Activated B cell treated with CpG ODN at 0.5 μM for 24 hours (primary cell): ENCODE measurements at regions not wholly inside any gene's neighbourhood (a gene's known extent, or its start where the extent isn't known, plus 50 kb on each side); places are given as distances from the start of the nearest gene placed in this dataset.

Experiments used
- ATAC-seq: fragments of 200-7000 bp; cut with Tn5 transposase; one replicate; pipeline ENCODE4 v1.10.0; 2021; ENCODE audit warnings: low read depth, mild to moderate bottlenecking, moderate library complexity
- CTCF ChIA-PET: fragments of 350-600 bp; sonication (Branson Sonifier 250); formaldehyde crosslinking; loops from one replicate; lab custom pipeline; 2021; ENCODE audit warnings: antibody characterized with exemption; lab: Charles Lee
- POLR2A ChIA-PET: fragments of 350-600 bp; sonication (Branson Sonifier 250); formaldehyde crosslinking; loops from one replicate; lab custom pipeline; 2021; ENCODE audit warnings: antibody characterized with exemption; lab: Charles Lee
- DNase-seq: peaks from one replicate; pipeline ENCODE4 v3.0.0; 2022
- H3K27ac Mint-ChIP-seq: one replicate; pipeline ENCODE4 v1.8.0; 2020; ENCODE audit warnings: mixed read lengths
- H3K27me3 Mint-ChIP-seq: one replicate; pipeline ENCODE4 v1.8.0; 2021; ENCODE audit warnings: mixed read lengths
- H3K36me3 Mint-ChIP-seq: one replicate; pipeline ENCODE4 v1.8.0; 2021; ENCODE audit warnings: low read depth, mixed read lengths
- H3K4me1 Mint-ChIP-seq: one replicate; pipeline ENCODE4 v1.8.0; 2021; ENCODE audit warnings: mixed read lengths
- H3K4me3 Mint-ChIP-seq: one replicate; pipeline ENCODE4 v1.8.0; 2020; ENCODE audit warnings: mild to moderate bottlenecking, mixed read lengths
- H3K9me3 Mint-ChIP-seq: one replicate; pipeline ENCODE4 v1.8.0; 2020; ENCODE audit warnings: mixed read lengths
- intact Hi-C: fragments of 100-400 bp; cut with micrococcal nuclease; formaldehyde crosslinking; loops from one replicate; pipeline ENCODE4 v1.15.1; 2024
- TF ChIP-seq, protein P1 (sequence below): fragments of 200-600 bp; IDR thresholded peaks from one replicate; pipeline ENCODE4 v1.8.0; 2022; ENCODE audit warnings: antibody characterized with exemption, mild to moderate bottlenecking

DNA sequence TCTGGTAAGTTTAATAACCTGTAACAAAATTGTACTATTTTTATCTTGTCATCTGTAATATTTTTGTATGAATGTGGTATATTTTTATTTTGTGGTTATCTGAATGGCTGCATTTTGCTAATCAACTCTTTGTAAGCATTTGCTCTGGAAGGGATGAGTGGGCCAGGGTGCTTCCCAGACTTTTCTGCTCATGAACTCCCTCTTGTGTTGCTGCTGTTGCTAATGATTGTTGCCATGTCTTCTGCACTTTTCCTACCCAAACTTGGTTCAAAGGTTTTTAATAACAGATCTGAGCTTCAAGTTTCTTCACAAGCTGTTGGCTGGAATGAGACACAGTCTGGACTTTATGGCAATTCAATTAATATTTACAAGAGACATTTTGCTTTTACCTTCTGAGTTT lies 1005.7 kb downstream of the HACE1 start:
- no peaks in the 10 kb centered on the region for H3K9me3 Mint-ChIP-seq
- CTCF ChIA-PET: no interaction called here
- H3K36me3 Mint-ChIP-seq: no peaks in the 10 kb centered on the region
- no peak overlapping the region for H3K27ac Mint-ChIP-seq
- ATAC-seq (no peak), DNase-seq (no peak)
- POLR2A ChIA-PET: no interaction called here
- no peak overlapping the region for H3K4me3 Mint-ChIP-seq
- TF ChIP-seq, protein P1, sequence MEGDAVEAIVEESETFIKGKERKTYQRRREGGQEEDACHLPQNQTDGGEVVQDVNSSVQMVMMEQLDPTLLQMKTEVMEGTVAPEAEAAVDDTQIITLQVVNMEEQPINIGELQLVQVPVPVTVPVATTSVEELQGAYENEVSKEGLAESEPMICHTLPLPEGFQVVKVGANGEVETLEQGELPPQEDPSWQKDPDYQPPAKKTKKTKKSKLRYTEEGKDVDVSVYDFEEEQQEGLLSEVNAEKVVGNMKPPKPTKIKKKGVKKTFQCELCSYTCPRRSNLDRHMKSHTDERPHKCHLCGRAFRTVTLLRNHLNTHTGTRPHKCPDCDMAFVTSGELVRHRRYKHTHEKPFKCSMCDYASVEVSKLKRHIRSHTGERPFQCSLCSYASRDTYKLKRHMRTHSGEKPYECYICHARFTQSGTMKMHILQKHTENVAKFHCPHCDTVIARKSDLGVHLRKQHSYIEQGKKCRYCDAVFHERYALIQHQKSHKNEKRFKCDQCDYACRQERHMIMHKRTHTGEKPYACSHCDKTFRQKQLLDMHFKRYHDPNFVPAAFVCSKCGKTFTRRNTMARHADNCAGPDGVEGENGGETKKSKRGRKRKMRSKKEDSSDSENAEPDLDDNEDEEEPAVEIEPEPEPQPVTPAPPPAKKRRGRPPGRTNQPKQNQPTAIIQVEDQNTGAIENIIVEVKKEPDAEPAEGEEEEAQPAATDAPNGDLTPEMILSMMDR: no peak
- H3K27me3 Mint-ChIP-seq: no peaks in the 10 kb centered on the region
- intact Hi-C loops: no loop called here
- no peaks in the 10 kb centered on the region for H3K4me1 Mint-ChIP-seq

DNA sequence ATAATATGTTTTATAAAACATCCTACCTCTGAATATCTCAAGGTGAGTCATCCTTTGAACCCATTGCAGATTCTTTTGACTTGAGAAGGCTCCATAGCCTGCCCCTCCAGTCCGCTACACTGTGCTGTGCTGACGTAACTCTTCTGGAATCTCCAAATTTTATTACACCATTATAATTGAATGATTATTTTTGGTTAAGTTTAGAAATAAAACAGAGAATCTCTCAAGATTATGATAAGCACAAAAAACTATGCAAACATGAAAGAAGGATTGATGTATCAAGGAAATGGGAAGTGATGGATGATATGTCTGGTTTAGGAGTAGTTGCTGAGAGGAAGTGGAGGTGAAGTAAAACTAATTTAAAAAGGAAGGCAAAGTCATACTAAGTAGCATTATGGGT lies 1021.3 kb downstream of the HACE1 start:
- Mint-ChIP-seq H3K4me3 (no peak overlapping the region), H3K4me1 (no peaks in the 10 kb centered on the region), H3K27me3 (no peaks in the 10 kb centered on the region), H3K9me3 (peaks cover 4% of the 10 kb centered on the region), H3K36me3 (no peaks in the 10 kb centered on the region), H3K27ac (no peak overlapping the region)
- CTCF ChIA-PET: no interaction called here
- TF ChIP-seq, protein P1: no peak
- intact Hi-C loops: no loop called here
- ATAC-seq (no peak), DNase-seq (no peak)
- POLR2A ChIA-PET: no interaction called here

DNA sequence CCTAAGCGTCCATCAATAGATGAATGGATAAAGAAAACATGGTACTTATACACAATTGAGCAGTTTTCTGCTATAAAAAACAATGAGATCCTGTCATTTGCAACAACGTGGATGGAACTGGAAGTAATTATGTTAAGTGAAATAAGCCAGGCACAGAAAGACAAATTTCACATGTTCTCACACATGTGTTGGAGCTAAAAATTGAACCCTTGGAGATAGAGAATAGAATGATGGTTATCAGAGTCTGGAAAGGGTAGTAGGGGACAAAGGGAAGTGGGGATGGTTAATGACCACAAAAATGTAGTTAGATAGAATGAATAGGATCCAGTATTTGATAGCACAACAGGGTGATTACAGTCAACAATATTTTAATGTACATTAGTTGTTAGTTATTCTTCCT lies 1033.5 kb downstream of the HACE1 start:
- DNase-seq (no peak), ATAC-seq (no peak)
- CTCF ChIA-PET: no interaction called here
- no peaks in the 10 kb centered on the region for H3K4me1 Mint-ChIP-seq
- no peak overlapping the region for H3K4me3 Mint-ChIP-seq
- TF ChIP-seq, protein P1: no peak
- intact Hi-C loops: no loop called here
- no peak overlapping the region for H3K27ac Mint-ChIP-seq
- H3K9me3 Mint-ChIP-seq: peaks cover 3% of the 10 kb centered on the region
- no peaks in the 10 kb centered on the region for H3K27me3 Mint-ChIP-seq
- no peaks in the 10 kb centered on the region for H3K36me3 Mint-ChIP-seq
- POLR2A ChIA-PET: no interaction called here

DNA sequence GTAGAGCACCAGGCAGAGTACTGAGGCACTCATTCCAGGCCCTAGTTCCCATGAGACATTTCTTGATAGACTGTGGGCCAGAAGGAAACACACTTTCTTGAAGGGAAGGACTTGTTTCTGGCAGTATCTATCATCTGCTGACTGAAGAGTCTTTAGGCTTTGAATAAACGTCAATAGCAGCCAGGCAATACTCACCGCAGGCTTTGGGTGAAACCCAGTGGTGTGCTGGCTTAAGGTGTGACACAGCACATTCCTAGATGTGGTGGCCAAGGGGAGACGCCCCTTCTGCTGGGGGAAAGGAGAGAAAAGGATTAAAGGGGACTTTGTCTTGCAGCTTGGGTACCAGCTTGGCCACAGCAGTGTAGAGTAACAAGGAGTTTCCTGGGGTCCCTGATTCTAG lies 1039.6 kb downstream of the HACE1 start:
- TF ChIP-seq, protein P1: no peak
- intact Hi-C loops: no loop called here
- Mint-ChIP-seq H3K9me3 (peaks cover 7% of the 10 kb centered on the region), H3K4me1 (no peaks in the 10 kb centered on the region), H3K36me3 (no peaks in the 10 kb centered on the region), H3K4me3 (no peak overlapping the region), H3K27ac (no peak overlapping the region), H3K27me3 (no peaks in the 10 kb centered on the region)
- ATAC-seq (no peak), DNase-seq (no peak)
- ChIA-PET CTCF (no interaction called here), POLR2A (no interaction called here)

DNA sequence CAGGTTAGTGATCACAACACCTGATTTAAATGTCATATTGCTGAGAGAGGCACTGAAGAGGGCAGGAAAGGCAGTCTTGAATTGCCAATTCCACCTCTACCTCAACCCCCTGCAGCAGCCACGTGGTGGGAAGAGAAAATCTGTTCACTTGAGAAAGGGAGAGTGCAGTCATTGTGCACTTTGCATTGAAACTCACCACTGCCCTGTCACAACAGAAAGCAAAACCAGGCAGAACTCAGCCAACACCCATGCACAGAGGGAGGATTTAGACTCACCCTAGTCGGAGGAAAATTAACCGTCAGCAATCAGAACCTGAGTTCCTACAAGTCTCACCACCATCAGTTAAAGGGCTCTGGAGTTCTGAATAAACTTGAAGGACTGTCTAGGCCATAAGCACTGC lies 1040.2 kb downstream of the HACE1 start:
- Mint-ChIP-seq H3K36me3 (no peaks in the 10 kb centered on the region), H3K9me3 (peaks cover 6% of the 10 kb centered on the region), H3K4me1 (no peaks in the 10 kb centered on the region), H3K27me3 (no peaks in the 10 kb centered on the region), H3K27ac (no peak overlapping the region), H3K4me3 (no peak overlapping the region)
- TF ChIP-seq, protein P1: no peak
- ChIA-PET CTCF (no interaction called here), POLR2A (no interaction called here)
- intact Hi-C loops: no loop called here
- DNase-seq (no peak), ATAC-seq (no peak)
